Thoracic aorta (tissue), 2 donors: ENCODE measurements at regions not wholly inside any gene's neighbourhood (a gene's known extent, or its start where the extent isn't known, plus 50 kb on each side); places are given as distances from the start of the nearest gene placed in this dataset.

Experiments
- ATAC-seq: fragments of 150-250 bp; one replicate; pipeline ENCODE4 v1.8.0; 2017; ENCODE audit warnings: low read depth; ENCODE audit not compliant: insufficient number of reproducible peaks, low FRiP score
- DNase-seq: peaks from one replicate; pipeline ENCODE4 v3.0.0-alpha.2; 2020; ENCODE audit warnings: low spot score
- H3K27ac ChIP-seq, 2 donors: fragments of 200-600 bp; sonication (generic); 1 replicate in 1 of 2; 2 replicates in 1 of 2; pipeline ENCODE4 v1.5.1; 2016; ENCODE audit warnings: mild to moderate bottlenecking in 2 of 2, moderate library complexity in 2 of 2
- H3K27me3 ChIP-seq: fragments of 200-600 bp; sonication (generic); replicated peaks from 2 replicates; pipeline ENCODE4 v1.6.0; 2016; ENCODE audit warnings: mild to moderate bottlenecking; ENCODE audit not compliant: insufficient read depth
- H3K36me3 ChIP-seq: fragments of 200-600 bp; sonication (generic); one replicate; pipeline ENCODE4 v1.5.1; 2016
- H3K4me1 ChIP-seq, 2 donors: fragments of 200-600 bp; sonication (generic); 1 replicate in 1 of 2; 2 replicates in 1 of 2; pipeline versions ENCODE4 v1.5.1 to v1.6.0; 2016; ENCODE audit warnings: low read depth in 2 of 2, mild to moderate bottlenecking in 1 of 2; ENCODE audit not compliant: control insufficient read depth in 1 of 2
- H3K4me3 ChIP-seq: fragments of 200-600 bp; sonication (generic); 2 replicates; pipeline ENCODE4 v1.5.1; 2016; ENCODE audit warnings: mild to moderate bottlenecking
- H3K9me3 ChIP-seq: fragments of 200-600 bp; sonication (generic); 2 replicates; pipeline ENCODE4 v1.5.1; 2016
- CTCF ChIP-seq: fragments of 200-600 bp; sonication (generic); IDR thresholded peaks from one replicate; pipeline ENCODE4 v1.5.1; 2019; ENCODE audit warnings: antibody characterized with exemption

- no peak for ATAC-seq
- H3K27ac ChIP-seq: no peak overlapping the region
These were observed 66.1 kb upstream of the ABLIM1 start for GRCh38 chr10:114723991-114724715.

GRCh38 chr10:114724716-114725106, 66.6 kb upstream of the ABLIM1 start:
- Histone ChIP-seq H3K4me1 (peaks cover 6 to 13% of the 10 kb centered on the region in 2 donors), H3K4me3 (no peak overlapping the region), H3K36me3 (no peaks in the 10 kb centered on the region), H3K9me3 (no peaks in the 10 kb centered on the region), H3K27ac (no peak overlapping the region), H3K27me3 (no peaks in the 10 kb centered on the region)
- ATAC-seq (no peak), DNase-seq (no peak)
- no peak for TF ChIP-seq CTCF

More at GRCh38 chr10:114723991-114724715, 66.1 kb upstream of the ABLIM1 start:
- H3K4me3 ChIP-seq: no peak overlapping the region
- H3K27me3 ChIP-seq: no peaks in the 10 kb centered on the region
- no peak for TF ChIP-seq CTCF
- H3K9me3 ChIP-seq: no peaks in the 10 kb centered on the region
- no peak for DNase-seq
- H3K4me1 ChIP-seq: peaks cover 6 to 13% of the 10 kb centered on the region in 2 donors
- H3K36me3 ChIP-seq: no peaks in the 10 kb centered on the region

- no peak for ATAC-seq
- TF ChIP-seq CTCF: no peak
- Histone ChIP-seq H3K27ac (no peak overlapping the region), H3K36me3 (no peaks in the 10 kb centered on the region), H3K4me1 (no peaks in the 10 kb centered on the region), H3K9me3 (no peaks in the 10 kb centered on the region), H3K4me3 (no peak overlapping the region), H3K27me3 (no peaks in the 10 kb centered on the region)
- no peak for DNase-seq
These were observed 68.8 kb upstream of the ABLIM1 start for GRCh38 chr10:114726820-114727271.

GRCh38 chr10:114728325-114728724, 70.2 kb upstream of the ABLIM1 start:
- H3K9me3 ChIP-seq: no peaks in the 10 kb centered on the region
- no peaks in the 10 kb centered on the region for H3K27me3 ChIP-seq
- no peak for DNase-seq
- H3K27ac ChIP-seq: no peak overlapping the region
- no peak overlapping the region for H3K4me3 ChIP-seq
- no peaks in the 10 kb centered on the region for H3K4me1 ChIP-seq
- no peaks in the 10 kb centered on the region for H3K36me3 ChIP-seq
- TF ChIP-seq CTCF: no peak
- no peak for ATAC-seq

GRCh38 chr10:114729103-114729659, 71.1 kb upstream of the ABLIM1 start:
- Histone ChIP-seq H3K27ac (no peak overlapping the region), H3K4me1 (no peaks in the 10 kb centered on the region), H3K27me3 (no peaks in the 10 kb centered on the region), H3K9me3 (no peaks in the 10 kb centered on the region), H3K36me3 (no peaks in the 10 kb centered on the region), H3K4me3 (no peak overlapping the region)
- TF ChIP-seq CTCF: no peak
- DNase-seq (no peak), ATAC-seq (no peak)
